ENCODE measurements at regions not wholly inside any gene's neighbourhood (a gene's known extent, or its start where the extent isn't known, plus 50 kb on each side); places are given as distances from the start of the nearest gene placed in this dataset.
"Not testable (repeated sequence)": the region's sequence is repeated elsewhere in the genome, so short reads cannot be mapped to it uniquely, and the experiment has no call there.

GRCh38 chr7:124099585-124099984 lies 66.7 kb upstream of the TMEM229A start:
- not testable (repeated sequence) for TF ChIP-seq CTCF (IDR thresholded peaks at IDR 0.05); POLR2A (IDR thresholded peaks at IDR 0.05; ENCODE audit: low read depth); POLR2AphosphoS5 (IDR thresholded peaks at IDR 0.05)
